Muscle of back (tissue), 3 donors: ENCODE measurements at regions not wholly inside any gene's neighbourhood (a gene's known extent, or its start where the extent isn't known, plus 50 kb on each side); places are given as distances from the start of the nearest gene placed in this dataset.

Experiments used
- DNase-seq, 3 donors: peaks; one replicate each; pipeline versions ENCODE4 v3.0.0 to v3.0.0-alpha.2; 2013

GRCh38 chr16:80041410-80041809, 440.9 kb upstream of the MAF start:
- no peak for DNase-seq

GRCh38 chr16:80040814-80041213, 440.3 kb upstream of the MAF start:
- DNase-seq: no peak

GRCh38 chr16:80040413-80040812, 439.9 kb upstream of the MAF start:
- DNase-seq: no peak

GRCh38 chr16:80039777-80040176, 439.2 kb upstream of the MAF start:
- DNase-seq: no peak

GRCh38 chr16:80038566-80038965, 438.0 kb upstream of the MAF start:
- no peak for DNase-seq

- DNase-seq: no peak
These were observed 434.6 kb upstream of the MAF start for GRCh38 chr16:80034948-80035663.

- DNase-seq: no peak
These were observed 433.9 kb upstream of the MAF start for GRCh38 chr16:80034469-80034826.

GRCh38 chr16:80033783-80034468, 433.4 kb upstream of the MAF start:
- no peak for DNase-seq

- DNase-seq: no peak
These were observed 429.4 kb upstream of the MAF start for GRCh38 chr16:80029761-80030481.

- no peak for DNase-seq
These were observed 428.8 kb upstream of the MAF start for GRCh38 chr16:80029381-80029630.

GRCh38 chr16:80028581-80029380, 428.2 kb upstream of the MAF start:
- DNase-seq: no peak

- peak in 2 of 3 donors; percentile 27 to 72 for DNase-seq
These were observed 426.7 kb upstream of the MAF start for GRCh38 chr16:80027007-80027965.

- peak in 1 of 3 donors; percentile 12 for DNase-seq
These were observed 424.7 kb upstream of the MAF start for GRCh38 chr16:80025236-80025635.

GRCh38 chr16:80024443-80024842, 423.9 kb upstream of the MAF start:
- no peak for DNase-seq

GRCh38 chr16:80023865-80024264, 423.3 kb upstream of the MAF start:
- no peak for DNase-seq

GRCh38 chr16:80019395-80019794, 418.9 kb upstream of the MAF start:
- no peak for DNase-seq

- no peak for DNase-seq
These were observed 417.9 kb upstream of the MAF start for GRCh38 chr16:80018466-80018865.

GRCh38 chr16:80016731-80017326, 416.3 kb upstream of the MAF start:
- DNase-seq: no peak

- no peak for DNase-seq
These were observed 415.0 kb upstream of the MAF start for GRCh38 chr16:80015566-80015965.

GRCh38 chr16:80014241-80014939, 413.9 kb upstream of the MAF start:
- DNase-seq: no peak
